Brain microvascular endothelial cell (primary cell): ENCODE measurements at regions not wholly inside any gene's neighbourhood (a gene's known extent, or its start where the extent isn't known, plus 50 kb on each side); places are given as distances from the start of the nearest gene placed in this dataset.

Source experiments
- DNase-seq: peaks from one replicate; pipeline ENCODE4 v3.0.0-alpha.2; 2020
- H3K27ac ChIP-seq: fragments of 250-450 bp; sonication (Bioruptor Pico); 2 replicates; pipeline ENCODE4 v1.5.1; 2020; ENCODE audit warnings: mild to moderate bottlenecking, moderate library complexity
- H3K27me3 ChIP-seq: fragments of 250-450 bp; sonication (Bioruptor Pico); replicated peaks from 2 replicates; pipeline ENCODE4 v1.5.1; 2020; ENCODE audit warnings: mild to moderate bottlenecking
- H3K36me3 ChIP-seq: fragments of 250-450 bp; sonication (Bioruptor Pico); replicated peaks from 2 replicates; pipeline ENCODE4 v1.5.1; 2020; ENCODE audit warnings: mild to moderate bottlenecking
- H3K4me3 ChIP-seq: 2 replicates; pipeline ENCODE4 v1.5.1; 2011; ENCODE audit warnings: low read depth, mild to moderate bottlenecking, control low read depth, low read length, moderate library complexity
- in situ Hi-C: cut with HindIII; loops from 2 replicates; pipeline ENCODE4 v1.10.0; 2017; ENCODE audit warnings: low sequenced_read_pairs, low pct_ligation_motif_present
- TF ChIP-seq, protein P1 (sequence below): IDR thresholded peaks from 2 replicates; pipeline ENCODE4 v1.5.1; 2011; ENCODE audit warnings: low read depth, mild to moderate bottlenecking, moderate library complexity, low read length, control low read depth, inconsistent platforms; ENCODE audit errors: missing control alignments

DNA sequence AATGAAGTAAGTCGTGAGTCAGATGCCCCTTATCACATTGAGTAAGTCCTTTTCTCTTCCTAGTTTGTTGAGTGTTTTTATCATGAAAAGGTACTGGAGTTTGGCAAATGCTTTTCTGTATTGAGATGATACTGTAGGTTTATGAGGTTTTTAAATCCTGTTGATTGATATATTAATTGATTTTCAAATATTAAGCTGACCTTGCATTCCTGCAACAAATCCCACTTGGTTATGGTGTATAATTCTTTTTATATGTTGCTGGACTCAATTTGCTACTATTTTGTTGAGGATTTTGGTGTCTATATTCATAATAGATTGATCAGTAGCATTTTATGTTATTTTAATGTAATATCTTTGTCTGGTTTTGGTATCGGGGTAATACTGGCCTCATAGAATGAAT, 81.0 kb upstream of the BNC2 start:
- in situ Hi-C loops, result no loop called here
- no peak for DNase-seq
- Histone ChIP-seq H3K36me3 (no peaks in the 10 kb centered on the region), H3K4me3 (no peak overlapping the region), H3K27me3 (no peaks in the 10 kb centered on the region), H3K27ac (no peak overlapping the region)
- TF ChIP-seq, protein P1, sequence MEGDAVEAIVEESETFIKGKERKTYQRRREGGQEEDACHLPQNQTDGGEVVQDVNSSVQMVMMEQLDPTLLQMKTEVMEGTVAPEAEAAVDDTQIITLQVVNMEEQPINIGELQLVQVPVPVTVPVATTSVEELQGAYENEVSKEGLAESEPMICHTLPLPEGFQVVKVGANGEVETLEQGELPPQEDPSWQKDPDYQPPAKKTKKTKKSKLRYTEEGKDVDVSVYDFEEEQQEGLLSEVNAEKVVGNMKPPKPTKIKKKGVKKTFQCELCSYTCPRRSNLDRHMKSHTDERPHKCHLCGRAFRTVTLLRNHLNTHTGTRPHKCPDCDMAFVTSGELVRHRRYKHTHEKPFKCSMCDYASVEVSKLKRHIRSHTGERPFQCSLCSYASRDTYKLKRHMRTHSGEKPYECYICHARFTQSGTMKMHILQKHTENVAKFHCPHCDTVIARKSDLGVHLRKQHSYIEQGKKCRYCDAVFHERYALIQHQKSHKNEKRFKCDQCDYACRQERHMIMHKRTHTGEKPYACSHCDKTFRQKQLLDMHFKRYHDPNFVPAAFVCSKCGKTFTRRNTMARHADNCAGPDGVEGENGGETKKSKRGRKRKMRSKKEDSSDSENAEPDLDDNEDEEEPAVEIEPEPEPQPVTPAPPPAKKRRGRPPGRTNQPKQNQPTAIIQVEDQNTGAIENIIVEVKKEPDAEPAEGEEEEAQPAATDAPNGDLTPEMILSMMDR, result no peak

- Histone ChIP-seq H3K27ac (no peak overlapping the region), H3K27me3 (no peaks in the 10 kb centered on the region), H3K36me3 (no peaks in the 10 kb centered on the region), H3K4me3 (no peak overlapping the region)
- no peak for DNase-seq
- in situ Hi-C loops, result no loop called here
- TF ChIP-seq, protein P1, result no peak
These were observed 79.6 kb upstream of the BNC2 start for GRCh38 chr9:16950051-16950450.

GRCh38 chr9:16930578-16930977, 60.1 kb upstream of the BNC2 start:
- TF ChIP-seq, protein P1, result no peak
- Histone ChIP-seq H3K27me3 (no peaks in the 10 kb centered on the region), H3K36me3 (no peaks in the 10 kb centered on the region), H3K27ac (no peak overlapping the region), H3K4me3 (no peak overlapping the region)
- DNase-seq, result no peak
- in situ Hi-C loops, result no loop called here

GRCh38 chr9:16928179-16928945, 57.9 kb upstream of the BNC2 start:
- Histone ChIP-seq H3K4me3 (no peak overlapping the region), H3K27ac (no peak overlapping the region), H3K27me3 (no peaks in the 10 kb centered on the region), H3K36me3 (no peaks in the 10 kb centered on the region)
- peak; percentile 38 for DNase-seq
- TF ChIP-seq, protein P1, result no peak
- in situ Hi-C loops, result no loop called here

DNA sequence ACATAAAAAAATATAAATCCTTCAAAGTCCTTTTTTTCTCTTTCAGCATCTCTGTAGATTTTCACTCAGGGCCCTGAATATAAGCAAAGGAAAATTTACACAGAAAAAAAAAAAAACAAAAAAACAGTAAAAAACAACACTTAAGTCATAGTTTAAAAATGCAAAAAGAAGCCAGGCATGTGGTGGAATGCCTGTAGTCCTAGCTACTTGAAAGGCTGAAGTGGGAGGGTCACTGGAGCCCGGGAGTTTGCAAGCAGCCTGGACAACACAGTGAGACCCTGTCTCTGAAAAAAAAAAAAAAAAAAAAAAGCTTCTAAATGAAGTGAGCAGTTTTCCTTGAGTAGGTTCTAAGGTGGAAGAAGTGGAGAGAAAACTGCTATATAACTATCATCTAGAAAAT, 55.0 kb upstream of the BNC2 start:
- in situ Hi-C loops, result no loop called here
- Histone ChIP-seq H3K4me3 (no peak overlapping the region), H3K27ac (no peak overlapping the region), H3K36me3 (no peaks in the 10 kb centered on the region), H3K27me3 (no peaks in the 10 kb centered on the region)
- DNase-seq, result peak; percentile 32
- TF ChIP-seq, protein P1, result no peak
